HFFc6 (cell line): ENCODE measurements at regions not wholly inside any gene's neighbourhood (a gene's known extent, or its start where the extent isn't known, plus 50 kb on each side); places are given as distances from the start of the nearest gene placed in this dataset.

ENCODE experiments used
- DNase-seq: peaks from one replicate; pipeline ENCODE4 v3.0.0-alpha.2; 2018
- H3K27ac Mint-ChIP-seq: 2 replicates; pipeline ENCODE4 v1.8.0; 2020; ENCODE audit warnings: mild to moderate bottlenecking, mixed read lengths
- H3K27me3 Mint-ChIP-seq: 2 replicates; pipeline ENCODE4 v1.8.0; 2021; ENCODE audit warnings: mild to moderate bottlenecking, moderate library complexity, mixed read lengths; ENCODE audit not compliant: insufficient read depth
- H3K36me3 Mint-ChIP-seq: 2 replicates; pipeline ENCODE4 v1.8.0; 2021; ENCODE audit warnings: low read depth, mixed read lengths
- H3K4me1 Mint-ChIP-seq: 2 replicates; pipeline ENCODE4 v1.8.0; 2020; ENCODE audit warnings: low read depth, mixed read lengths
- H3K4me3 Mint-ChIP-seq: 2 replicates; pipeline ENCODE4 v1.8.0; 2020; ENCODE audit warnings: mild to moderate bottlenecking, moderate library complexity, mixed read lengths
- H3K9me3 Mint-ChIP-seq: 2 replicates; pipeline ENCODE4 v1.8.0; 2020; ENCODE audit warnings: mild to moderate bottlenecking, mixed read lengths
- CTCF ChIP-seq: fragments of 200-600 bp; sonication (generic); IDR thresholded peaks from 2 replicates; pipeline ENCODE4 v1.5.0; 2021; ENCODE audit warnings: antibody characterized with exemption, mild to moderate bottlenecking

- Mint-ChIP-seq H3K9me3 (no peaks in the 10 kb centered on the region), H3K27ac (no peak overlapping the region), H3K36me3 (no peaks in the 10 kb centered on the region), H3K4me3 (no peak overlapping the region), H3K27me3 (peaks cover 13% of the 10 kb centered on the region), H3K4me1 (peaks cover 23% of the 10 kb centered on the region)
- TF ChIP-seq CTCF: no peak
- no peak for DNase-seq
Observed at GRCh38 chr10:78774999-78775711, 293.6 kb upstream of the ZMIZ1 start.

DNA sequence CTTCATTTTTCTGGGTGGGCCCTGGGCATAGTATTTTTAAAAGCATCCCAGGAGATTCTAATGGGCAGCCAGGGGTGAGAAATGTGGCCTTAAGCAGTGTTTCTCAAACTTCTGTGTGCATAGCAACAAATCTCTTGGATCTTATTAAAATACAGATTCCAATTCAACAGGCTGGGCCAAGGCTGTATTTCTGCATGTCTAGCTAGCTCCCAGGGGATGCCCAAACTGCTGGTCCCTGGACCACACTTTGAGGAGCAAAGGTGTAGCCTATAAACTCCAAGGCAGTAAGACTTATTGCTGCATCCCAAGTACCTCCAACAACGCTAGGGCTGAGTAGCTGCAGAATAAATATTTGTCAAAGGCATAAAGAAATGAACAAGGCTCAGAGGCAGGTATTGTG is 292.9 kb upstream of the ZMIZ1 start:
- no peaks in the 10 kb centered on the region for H3K9me3 Mint-ChIP-seq
- DNase-seq: no peak
- H3K36me3 Mint-ChIP-seq: no peaks in the 10 kb centered on the region
- peaks cover 23% of the 10 kb centered on the region for H3K4me1 Mint-ChIP-seq
- peaks cover 9% of the 10 kb centered on the region; the same call in 1 of the 2 replicates for H3K27me3 Mint-ChIP-seq
- no peak overlapping the region for H3K4me3 Mint-ChIP-seq
- H3K27ac Mint-ChIP-seq: no peak overlapping the region
- no peak for TF ChIP-seq CTCF

DNA sequence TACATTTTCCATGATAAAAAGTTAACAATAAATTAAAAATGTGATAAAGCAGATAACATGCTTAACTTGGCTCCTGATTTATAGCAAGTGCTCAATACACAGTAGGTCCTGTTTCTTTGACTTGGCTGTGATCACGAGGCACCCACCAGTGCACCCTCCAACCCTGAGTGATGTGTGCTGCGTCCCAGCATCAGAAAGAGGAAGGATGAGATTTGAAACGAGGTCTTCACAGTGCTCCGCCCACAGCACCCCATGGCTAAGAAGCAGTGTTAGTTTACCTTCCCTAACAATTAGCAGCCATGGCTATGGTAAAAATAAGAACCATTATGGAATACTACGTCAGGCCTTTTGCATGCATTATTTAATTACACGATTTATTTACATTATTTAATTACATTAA is 292.0 kb upstream of the ZMIZ1 start:
- H3K36me3 Mint-ChIP-seq: no peaks in the 10 kb centered on the region
- H3K9me3 Mint-ChIP-seq: no peaks in the 10 kb centered on the region
- H3K4me3 Mint-ChIP-seq: no peak overlapping the region
- H3K27me3 Mint-ChIP-seq: peaks cover 9% of the 10 kb centered on the region; the same call in 1 of the 2 replicates
- no peak for TF ChIP-seq CTCF
- H3K27ac Mint-ChIP-seq: no peak overlapping the region
- H3K4me1 Mint-ChIP-seq: peaks cover 23% of the 10 kb centered on the region
- no peak for DNase-seq

GRCh38 chr10:78777466-78777865 is 291.3 kb upstream of the ZMIZ1 start:
- DNase-seq: peak; percentile 50
- Mint-ChIP-seq H3K4me1 (peaks cover 23% of the 10 kb centered on the region), H3K36me3 (no peaks in the 10 kb centered on the region), H3K9me3 (no peaks in the 10 kb centered on the region; the same call in 1 of the 2 replicates), H3K4me3 (no peak overlapping the region), H3K27me3 (peaks cover 12% of the 10 kb centered on the region; the same call in 1 of the 2 replicates), H3K27ac (peak overlapping the region; percentile 45; the same call in 1 of the 2 replicates)
- TF ChIP-seq CTCF: no peak

- Mint-ChIP-seq H3K27ac (no peak overlapping the region), H3K4me1 (peaks cover 23% of the 10 kb centered on the region), H3K36me3 (no peaks in the 10 kb centered on the region), H3K9me3 (no peaks in the 10 kb centered on the region; the same call in 1 of the 2 replicates), H3K4me3 (no peak overlapping the region), H3K27me3 (peaks cover 14% of the 10 kb centered on the region; the same call in 1 of the 2 replicates)
- TF ChIP-seq CTCF: no peak
- peak; percentile 5 for DNase-seq
Observed at GRCh38 chr10:78777867-78778266, 290.9 kb upstream of the ZMIZ1 start.
